ENCODE measurements at regions not wholly inside any gene's neighbourhood (a gene's known extent, or its start where the extent isn't known, plus 50 kb on each side); places are given as distances from the start of the nearest gene placed in this dataset.

- ATAC-seq (replicated peaks in 6 of 8), result peak in 4 of 8 experiments; percentile 42 to 100 (median 100)
- Histone ChIP-seq H3K4me3 (no peak overlapping the region), H3K27ac (no peak overlapping the region), H3K4me1 (replicated peaks in 1 of 2) (no peaks in the 10 kb centered on the region)
- 0 to 100% (median 33%) methylated on average over 1 to 3 of the region's 3 CpGs; no CpG with 5 or more reads in 2 of the 10 experiments for WGBS, 10 experiments
- in situ Hi-C loops (cut with MboI; ENCODE audit: low pct_unique_long_range_greater_than_20kb in 2 of 9, low sequenced_read_pairs in 9 of 9, unreplicated experiment in 9 of 9), result loop anchor here in 2 of 9 experiments (25.0 kb wide), 2 partner anchors 1178 to 1328 kb away; no protein-coding TSS in a partner anchor
Observed at GRCh38 chr11:32290783-32291182, 144.6 kb downstream of the WT1 start.

- Histone ChIP-seq H3K4me1 (replicated peaks in 1 of 2) (peaks cover 0 to 3% of the 10 kb centered on the region in 2 donors), H3K4me3 (no peak overlapping the region), H3K27ac (no peak overlapping the region)
- ATAC-seq (replicated peaks in 6 of 8), result peak; percentile 40 to 94 (median 53)
- in situ Hi-C loops (cut with MboI; ENCODE audit: low pct_unique_long_range_greater_than_20kb in 2 of 9, low sequenced_read_pairs in 9 of 9, unreplicated experiment in 9 of 9), result loop anchor here in 2 of 9 experiments (25.0 kb wide), 2 partner anchors 1185 to 1335 kb away; no protein-coding TSS in a partner anchor
- whole genome bisulfite sequencing, 10 experiments, result 0 to 100% (median 42%) methylated on average over 1 to 4 of the region's 4 CpGs
Observed at GRCh38 chr11:32297611-32298011, 137.7 kb downstream of the WT1 start.

GRCh38 chr11:32302826-32303225, 132.5 kb downstream of the WT1 start:
- Histone ChIP-seq H3K4me1 (replicated peaks in 1 of 2) (peaks cover 0 to 8% of the 10 kb centered on the region in 2 donors), H3K4me3 (no peak overlapping the region), H3K27ac (no peak overlapping the region)
- ATAC-seq (replicated peaks in 6 of 8), result no peak
- WGBS, 10 experiments, result 38 to 100% (median 91%) methylated on average over 1 to 3 of the region's 4 CpGs; no CpG with 5 or more reads in 3 of the 10 experiments
- in situ Hi-C loops (cut with MboI; ENCODE audit: low pct_unique_long_range_greater_than_20kb in 2 of 9, low sequenced_read_pairs in 9 of 9, unreplicated experiment in 9 of 9), result loop anchor here in 4 of 9 experiments (25.0 kb wide), 1 partner anchor 484 kb away; the partner anchor contains the start of gene CCDC73 (in 4 of the 4)

- 0 to 90% (median 62%) methylated on average over 1 to 2 of the region's 2 CpGs; no CpG with 5 or more reads in 1 of the 10 experiments for WGBS, 10 experiments
- in situ Hi-C loops (cut with MboI; ENCODE audit: low pct_unique_long_range_greater_than_20kb in 2 of 9, low sequenced_read_pairs in 9 of 9, unreplicated experiment in 9 of 9), result loop anchor here in 4 of 9 experiments (25.0 kb wide), 1 partner anchor 483 kb away; the partner anchor contains the start of gene CCDC73 (in 4 of the 4)
- no peak overlapping the region for H3K4me3 ChIP-seq
- H3K4me1 ChIP-seq (replicated peaks in 1 of 2), result peaks cover 0 to 8% of the 10 kb centered on the region in 2 donors
- H3K27ac ChIP-seq, result no peak overlapping the region
- ATAC-seq (replicated peaks in 6 of 8), result no peak
Observed at GRCh38 chr11:32304521-32304920, 130.8 kb downstream of the WT1 start.

GRCh38 chr11:32305460-32305859, 129.9 kb downstream of the WT1 start:
- 20 to 100% (median 67%) methylated on average over 1 to 4 of the region's 4 CpGs; no CpG with 5 or more reads in 3 of the 10 experiments for WGBS, 10 experiments
- H3K27ac ChIP-seq, result no peak overlapping the region
- in situ Hi-C loops (cut with MboI; ENCODE audit: low pct_unique_long_range_greater_than_20kb in 2 of 9, low sequenced_read_pairs in 9 of 9, unreplicated experiment in 9 of 9), result loop anchor here in 4 of 9 experiments (25.0 kb wide), 1 partner anchor 482 kb away; the partner anchor contains the start of gene CCDC73 (in 4 of the 4)
- H3K4me3 ChIP-seq, result no peak overlapping the region
- ATAC-seq (replicated peaks in 6 of 8), result no peak
- peaks cover 0 to 8% of the 10 kb centered on the region in 2 donors for H3K4me1 ChIP-seq (replicated peaks in 1 of 2)

- WGBS, 10 experiments, result 0 to 83% (median 64%) methylated on average over 1 to 3 of the region's 3 CpGs; no CpG with 5 or more reads in 2 of the 10 experiments
- no peak overlapping the region for H3K4me3 ChIP-seq
- in situ Hi-C loops (cut with MboI; ENCODE audit: low pct_unique_long_range_greater_than_20kb in 2 of 9, low sequenced_read_pairs in 9 of 9, unreplicated experiment in 9 of 9), result loop anchor here in 4 of 9 experiments (25.0 kb wide), 1 partner anchor 480 kb away; the partner anchor contains the start of gene CCDC73 (in 4 of the 4)
Observed at GRCh38 chr11:32307471-32307870, 127.9 kb downstream of the WT1 start.

GRCh38 chr11:32307913-32308312, 127.4 kb downstream of the WT1 start:
- H3K27ac ChIP-seq, result no peak overlapping the region
- in situ Hi-C loops (cut with MboI; ENCODE audit: low pct_unique_long_range_greater_than_20kb in 2 of 9, low sequenced_read_pairs in 9 of 9, unreplicated experiment in 9 of 9), result loop anchor here in 4 of 9 experiments (25.0 kb wide), 1 partner anchor 479 kb away; the partner anchor contains the start of gene CCDC73 (in 4 of the 4)
- peaks cover 0 to 8% of the 10 kb centered on the region in 2 donors for H3K4me1 ChIP-seq (replicated peaks in 1 of 2)
- ATAC-seq (replicated peaks in 6 of 8), result no peak
- H3K4me3 ChIP-seq, result no peak overlapping the region
- 0 to 81% (median 67%) methylated on average over 1 to 3 of the region's 6 CpGs; no CpG with 5 or more reads in 3 of the 10 experiments for WGBS, 10 experiments

More at GRCh38 chr11:32307471-32307870, 127.9 kb downstream of the WT1 start:
- peak in 3 of 8 experiments; percentile 27 to 59 (median 47) for ATAC-seq (replicated peaks in 6 of 8)
- Histone ChIP-seq H3K4me1 (replicated peaks in 1 of 2) (peaks cover 0 to 8% of the 10 kb centered on the region in 2 donors), H3K27ac (no peak overlapping the region)

- in situ Hi-C loops (cut with MboI; ENCODE audit: low pct_unique_long_range_greater_than_20kb in 2 of 9, low sequenced_read_pairs in 9 of 9, unreplicated experiment in 9 of 9), result loop anchor here in 4 of 9 experiments (25.0 kb wide), 1 partner anchor 478 kb away; the partner anchor contains the start of gene CCDC73 (in 4 of the 4)
- WGBS, 10 experiments, result 3 to 75% (median 45%) methylated on average over 2 to 9 of the region's 9 CpGs
- Histone ChIP-seq H3K4me1 (replicated peaks in 1 of 2) (peaks cover 0 to 8% of the 10 kb centered on the region in 2 donors), H3K4me3 (no peak overlapping the region), H3K27ac (no peak overlapping the region)
- ATAC-seq (replicated peaks in 6 of 8), result peak; percentile 32 to 59 (median 43)
Observed at GRCh38 chr11:32309530-32310213, 125.7 kb downstream of the WT1 start.

- peak in 1 of 8 experiments; percentile 32 for ATAC-seq (replicated peaks in 6 of 8)
- in situ Hi-C loops (cut with MboI; ENCODE audit: low pct_unique_long_range_greater_than_20kb in 2 of 9, low sequenced_read_pairs in 9 of 9, unreplicated experiment in 9 of 9), result loop anchor here in 4 of 9 experiments (25.0 kb wide), 1 partner anchor 477 kb away; the partner anchor contains the start of gene CCDC73 (in 4 of the 4)
- peaks cover 0 to 8% of the 10 kb centered on the region in 2 donors for H3K4me1 ChIP-seq (replicated peaks in 1 of 2)
- H3K4me3 ChIP-seq, result no peak overlapping the region
- WGBS, 10 experiments, result 0 to 97% (median 78%) methylated on average over 1 to 6 of the region's 6 CpGs; no CpG with 5 or more reads in 2 of the 10 experiments
- H3K27ac ChIP-seq, result no peak overlapping the region
Observed at GRCh38 chr11:32310214-32310601, 125.1 kb downstream of the WT1 start.

GRCh38 chr11:32311346-32312065, 123.8 kb downstream of the WT1 start:
- ATAC-seq (replicated peaks in 6 of 8), result peak in 1 of 8 experiments; percentile 13
- WGBS, 10 experiments, result 31 to 100% (median 88%) methylated on average over 1 to 4 of the region's 6 CpGs; no CpG with 5 or more reads in 1 of the 10 experiments
- in situ Hi-C loops (cut with MboI; ENCODE audit: low pct_unique_long_range_greater_than_20kb in 2 of 9, low sequenced_read_pairs in 9 of 9, unreplicated experiment in 9 of 9), result loop anchor here in 4 of 9 experiments (25.0 kb wide), 1 partner anchor 476 kb away; the partner anchor contains the start of gene CCDC73 (in 4 of the 4)

GRCh38 chr11:32312206-32312817, 123.0 kb downstream of the WT1 start:
- in situ Hi-C loops (cut with MboI; ENCODE audit: low pct_unique_long_range_greater_than_20kb in 2 of 9, low sequenced_read_pairs in 9 of 9, unreplicated experiment in 9 of 9), result loop anchor here in 4 of 9 experiments (25.0 kb wide), 1 partner anchor 475 kb away; the partner anchor contains the start of gene CCDC73 (in 4 of the 4)
- Histone ChIP-seq H3K27ac (no peak overlapping the region), H3K4me1 (replicated peaks in 1 of 2) (peaks cover 4 to 5% of the 10 kb centered on the region in 2 donors), H3K4me3 (no peak overlapping the region)
- ATAC-seq (replicated peaks in 6 of 8), result no peak
- WGBS, 10 experiments, result 19 to 100% (median 74%) methylated on average over 1 to 6 of the region's 6 CpGs

More at GRCh38 chr11:32311346-32312065, 123.8 kb downstream of the WT1 start:
- Histone ChIP-seq H3K4me3 (no peak overlapping the region), H3K27ac (no peak overlapping the region), H3K4me1 (replicated peaks in 1 of 2) (peaks cover 3 to 8% of the 10 kb centered on the region in 2 donors)
